IPS DF 6.9 (cell line): ENCODE measurements at regions not wholly inside any gene's neighbourhood (a gene's known extent, or its start where the extent isn't known, plus 50 kb on each side); places are given as distances from the start of the nearest gene placed in this dataset.

Source experiments
- DNase-seq: peaks from one replicate; pipeline ENCODE4 v3.0.0-alpha.2; 2013; ENCODE audit warnings: low read depth, low spot score
- H3K27ac ChIP-seq: one replicate; pipeline ENCODE4 v1.5.1; 2013; ENCODE audit warnings: low read length, control low read depth
- H3K27me3 ChIP-seq: 2 replicates; pipeline ENCODE4 v1.6.1; 2013; ENCODE audit warnings: mild to moderate bottlenecking, low read length; ENCODE audit not compliant: control insufficient read depth, insufficient read depth
- H3K36me3 ChIP-seq: 2 replicates; pipeline ENCODE4 v1.6.1; 2013; ENCODE audit warnings: low read length; ENCODE audit not compliant: control insufficient read depth, insufficient read depth
- H3K4me1 ChIP-seq: 2 replicates; pipeline ENCODE4 v1.6.1; 2013; ENCODE audit warnings: low read length; ENCODE audit not compliant: control insufficient read depth, insufficient read depth
- H3K4me3 ChIP-seq: 2 replicates; pipeline ENCODE4 v1.5.1; 2013; ENCODE audit warnings: mild to moderate bottlenecking, low read length
- H3K9me3 ChIP-seq: 2 replicates; pipeline ENCODE4 v1.6.1; 2013; ENCODE audit warnings: low read length, inconsistent platforms; ENCODE audit not compliant: control insufficient read depth, insufficient read depth
- WGBS: extraction: QIAGEN DNeasy Blood & Tissue Kit; methylation state at CpG from one replicate; pipeline ENCODE4 v1.1.7; 2013; ENCODE audit warnings: mixed read lengths, missing lambda C conversion rate; ENCODE audit not compliant: insufficient read length, insufficient coverage; 5-methylcytosine and 5-hydroxymethylcytosine counted together

- WGBS, result no CpG with 5 or more reads among the region's 2 CpGs
- H3K4me3 ChIP-seq, result no peak overlapping the region
- H3K27me3 ChIP-seq, result no peaks in the 10 kb centered on the region
- DNase-seq, result no peak
- H3K4me1 ChIP-seq, result no peaks in the 10 kb centered on the region
- H3K27ac ChIP-seq, result no peak overlapping the region
- H3K36me3 ChIP-seq, result no peaks in the 10 kb centered on the region
- no peaks in the 10 kb centered on the region for H3K9me3 ChIP-seq
Measured at GRCh38 chr11:79570104-79570503, 129.3 kb upstream of the TENM4 start.

GRCh38 chr11:79564288-79564925 is 123.6 kb upstream of the TENM4 start:
- Histone ChIP-seq H3K36me3 (no peaks in the 10 kb centered on the region), H3K9me3 (no peaks in the 10 kb centered on the region), H3K27ac (no peak overlapping the region), H3K4me1 (no peaks in the 10 kb centered on the region), H3K4me3 (no peak overlapping the region), H3K27me3 (no peaks in the 10 kb centered on the region)
- no CpG with 5 or more reads among the region's 5 CpGs for WGBS
- DNase-seq, result no peak

GRCh38 chr11:79561496-79561895 is 120.7 kb upstream of the TENM4 start:
- Histone ChIP-seq H3K9me3 (no peaks in the 10 kb centered on the region), H3K27ac (no peak overlapping the region), H3K36me3 (no peaks in the 10 kb centered on the region), H3K4me1 (no peaks in the 10 kb centered on the region), H3K4me3 (no peak overlapping the region), H3K27me3 (no peaks in the 10 kb centered on the region)
- DNase-seq, result no peak

- Histone ChIP-seq H3K36me3 (no peaks in the 10 kb centered on the region), H3K4me3 (no peak overlapping the region), H3K9me3 (no peaks in the 10 kb centered on the region), H3K27ac (no peak overlapping the region), H3K27me3 (no peaks in the 10 kb centered on the region), H3K4me1 (no peaks in the 10 kb centered on the region)
- no peak for DNase-seq
Measured at GRCh38 chr11:79550809-79551208, 110.0 kb upstream of the TENM4 start.

- H3K9me3 ChIP-seq, result no peaks in the 10 kb centered on the region
- peaks cover 2% of the 10 kb centered on the region; the same call in 1 of the 2 replicates for H3K4me1 ChIP-seq
- H3K27ac ChIP-seq, result no peak overlapping the region
- no peak overlapping the region for H3K4me3 ChIP-seq
- no peaks in the 10 kb centered on the region for H3K27me3 ChIP-seq
- no peaks in the 10 kb centered on the region for H3K36me3 ChIP-seq
- no peak for DNase-seq
Measured at GRCh38 chr11:79547256-79547655, 106.4 kb upstream of the TENM4 start.

- H3K4me1 ChIP-seq, result peaks cover 2% of the 10 kb centered on the region; the same call in 1 of the 2 replicates
- H3K36me3 ChIP-seq, result no peaks in the 10 kb centered on the region
- H3K27ac ChIP-seq, result no peak overlapping the region
- H3K4me3 ChIP-seq, result no peak overlapping the region
- no peak for DNase-seq
- H3K9me3 ChIP-seq, result no peaks in the 10 kb centered on the region
- no CpG with 5 or more reads among the region's 8 CpGs for WGBS
- H3K27me3 ChIP-seq, result no peaks in the 10 kb centered on the region
Measured at GRCh38 chr11:79546351-79546750, 105.5 kb upstream of the TENM4 start.

GRCh38 chr11:79544361-79544760 is 103.5 kb upstream of the TENM4 start:
- Histone ChIP-seq H3K4me3 (no peak overlapping the region), H3K9me3 (no peaks in the 10 kb centered on the region), H3K36me3 (no peaks in the 10 kb centered on the region), H3K27me3 (no peaks in the 10 kb centered on the region), H3K27ac (no peak overlapping the region), H3K4me1 (peaks cover 2% of the 10 kb centered on the region; the same call in 1 of the 2 replicates)
- no peak for DNase-seq
- no CpG with 5 or more reads among the region's 2 CpGs for WGBS

- no peak for DNase-seq
- Histone ChIP-seq H3K4me3 (no peak overlapping the region), H3K27ac (no peak overlapping the region), H3K27me3 (no peaks in the 10 kb centered on the region), H3K9me3 (no peaks in the 10 kb centered on the region), H3K36me3 (no peaks in the 10 kb centered on the region), H3K4me1 (peaks cover 2% of the 10 kb centered on the region; the same call in 1 of the 2 replicates)
- WGBS, result no CpG with 5 or more reads among the region's 1 CpG
Measured at GRCh38 chr11:79543101-79543500, 102.3 kb upstream of the TENM4 start.

- Histone ChIP-seq H3K27me3 (no peaks in the 10 kb centered on the region), H3K36me3 (no peaks in the 10 kb centered on the region), H3K9me3 (no peaks in the 10 kb centered on the region), H3K4me3 (no peak overlapping the region), H3K27ac (no peak overlapping the region), H3K4me1 (peaks cover 2% of the 10 kb centered on the region; the same call in 1 of the 2 replicates)
- DNase-seq, result no peak
- no CpG with 5 or more reads among the region's 4 CpGs for WGBS
Measured at GRCh38 chr11:79541466-79541865, 100.6 kb upstream of the TENM4 start.

GRCh38 chr11:79538775-79539174 is 97.9 kb upstream of the TENM4 start:
- Histone ChIP-seq H3K4me1 (peaks cover 2% of the 10 kb centered on the region; the same call in 1 of the 2 replicates), H3K4me3 (no peak overlapping the region), H3K27me3 (no peaks in the 10 kb centered on the region), H3K27ac (no peak overlapping the region), H3K36me3 (no peaks in the 10 kb centered on the region), H3K9me3 (no peaks in the 10 kb centered on the region)
- no peak for DNase-seq
- WGBS, result no CpG with 5 or more reads among the region's 3 CpGs

GRCh38 chr11:79536155-79536917 is 95.5 kb upstream of the TENM4 start:
- H3K9me3 ChIP-seq, result no peaks in the 10 kb centered on the region
- H3K4me3 ChIP-seq, result no peak overlapping the region
- H3K27me3 ChIP-seq, result no peaks in the 10 kb centered on the region
- H3K36me3 ChIP-seq, result no peaks in the 10 kb centered on the region
- H3K27ac ChIP-seq, result no peak overlapping the region
- DNase-seq, result no peak
- no CpG with 5 or more reads among the region's 5 CpGs for WGBS
- H3K4me1 ChIP-seq, result no peaks in the 10 kb centered on the region
